ENCODE measurements at regions not wholly inside any gene's neighbourhood (a gene's known extent, or its start where the extent isn't known, plus 50 kb on each side); places are given as distances from the start of the nearest gene placed in this dataset.

DNA sequence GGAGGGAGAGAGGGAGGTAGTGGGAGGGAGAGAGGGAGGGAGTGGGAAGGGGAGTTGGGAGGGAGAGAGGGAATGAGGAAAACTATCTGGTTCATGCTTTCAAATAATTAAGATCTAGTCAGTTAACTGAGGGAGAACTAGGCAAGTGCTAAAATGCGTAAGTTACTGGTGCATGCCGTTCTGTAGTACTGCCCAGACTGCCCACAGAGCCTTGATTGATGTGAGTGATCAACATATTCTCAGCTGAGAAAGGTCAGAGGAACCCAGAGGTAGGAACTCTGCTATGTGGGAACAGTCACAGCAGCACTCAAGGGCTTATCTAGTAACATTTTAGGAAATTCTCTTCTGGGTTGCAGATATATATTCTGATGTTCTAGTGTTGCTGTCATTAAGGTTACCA, 149.8 kb upstream of the ROBO1 start:
- DNase-seq, result no peak

DNA sequence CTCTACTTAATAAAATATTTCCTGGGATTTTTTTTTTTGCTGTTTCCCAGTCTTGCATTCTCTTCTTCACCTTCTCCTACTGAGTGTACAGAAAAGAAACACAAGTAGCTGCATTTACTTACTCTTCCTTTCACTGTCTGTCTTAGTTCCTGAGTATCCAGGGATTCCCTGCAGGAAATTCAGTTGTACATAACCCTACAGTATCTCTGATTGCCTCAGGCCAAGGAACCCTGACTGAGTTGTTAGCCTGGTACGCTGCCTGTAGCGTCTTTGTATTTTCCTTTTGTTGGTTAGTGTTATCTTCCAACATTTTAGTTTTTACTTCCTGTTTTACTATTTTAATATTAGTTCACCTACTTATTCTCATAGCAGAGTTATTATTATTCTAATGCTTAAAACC, 142.5 kb upstream of the ROBO1 start:
- no peak for DNase-seq

DNA sequence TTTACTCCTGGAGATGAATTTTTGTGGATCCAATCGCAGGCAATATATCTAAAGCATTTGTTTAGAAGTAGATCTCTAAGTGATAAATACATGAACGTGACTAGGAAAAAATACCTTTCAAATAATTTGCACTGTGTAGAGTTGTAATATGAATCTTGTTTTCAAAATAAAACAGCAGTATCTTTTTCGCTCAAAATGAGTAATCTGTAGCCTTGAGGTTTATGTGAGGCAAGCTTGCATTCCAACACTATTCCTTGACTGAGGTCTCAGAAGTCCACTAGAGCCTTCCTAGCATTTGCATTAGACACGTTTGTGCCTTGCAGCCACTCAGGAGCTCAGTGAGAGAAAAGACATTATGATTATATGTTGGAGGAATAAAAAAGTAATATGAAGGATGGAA, 138.3 kb upstream of the ROBO1 start:
- no peak for DNase-seq

DNA sequence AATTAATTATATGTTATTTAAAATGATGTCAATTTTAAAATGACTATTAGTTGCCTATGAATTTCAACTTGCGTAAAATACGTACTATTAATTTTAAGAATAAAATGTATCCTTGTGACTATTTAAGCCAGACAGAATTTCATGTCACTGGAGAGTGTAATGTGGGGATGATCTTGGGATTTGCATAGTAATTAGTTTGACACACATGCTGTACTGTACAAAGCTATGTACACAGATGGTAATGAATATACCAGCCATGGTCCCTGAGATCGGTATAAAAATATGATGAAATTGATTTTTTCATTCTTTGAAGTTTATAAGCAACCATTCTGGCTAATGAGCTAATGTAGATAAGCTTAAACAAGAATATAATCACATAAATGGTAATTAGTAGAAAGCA, 134.4 kb upstream of the ROBO1 start:
- DNase-seq, result no peak

DNA sequence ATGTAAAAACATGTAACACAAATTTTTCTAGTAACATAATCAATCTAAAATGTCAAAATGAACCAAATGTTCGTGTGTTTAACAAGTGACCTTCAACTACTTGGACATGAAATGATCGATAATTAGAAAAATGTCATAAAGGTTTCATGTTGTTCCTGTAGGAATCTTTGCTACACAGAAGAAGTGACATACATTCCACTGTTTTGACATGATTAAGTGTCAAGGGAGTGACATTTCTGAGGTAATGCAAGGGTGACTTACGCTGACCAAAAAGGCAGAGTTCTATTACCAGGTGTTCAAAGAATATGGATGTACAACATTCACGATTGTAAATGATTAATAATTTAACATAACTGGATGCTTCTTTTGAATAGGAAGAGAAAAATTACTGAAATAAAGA, 131.1 kb upstream of the ROBO1 start:
- no peak for DNase-seq

DNA sequence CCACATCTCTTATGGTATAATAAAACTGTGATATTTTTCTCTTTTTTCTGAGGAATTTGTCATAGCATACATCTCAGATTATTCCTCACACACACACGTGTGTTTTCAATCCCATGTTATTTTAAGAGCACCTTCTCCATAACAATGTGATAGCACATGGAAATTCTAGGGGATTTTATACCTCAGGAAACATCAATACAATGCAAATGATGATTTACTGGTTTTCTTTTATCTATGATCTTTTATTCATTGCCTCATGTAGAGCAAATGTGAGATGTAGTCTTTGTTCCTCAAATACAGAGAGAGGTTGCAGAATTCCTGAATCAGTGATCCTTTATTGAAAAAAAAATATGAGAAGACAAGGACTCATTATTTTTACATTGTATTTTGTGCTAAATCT, 128.3 kb upstream of the ROBO1 start:
- no peak for DNase-seq

DNA sequence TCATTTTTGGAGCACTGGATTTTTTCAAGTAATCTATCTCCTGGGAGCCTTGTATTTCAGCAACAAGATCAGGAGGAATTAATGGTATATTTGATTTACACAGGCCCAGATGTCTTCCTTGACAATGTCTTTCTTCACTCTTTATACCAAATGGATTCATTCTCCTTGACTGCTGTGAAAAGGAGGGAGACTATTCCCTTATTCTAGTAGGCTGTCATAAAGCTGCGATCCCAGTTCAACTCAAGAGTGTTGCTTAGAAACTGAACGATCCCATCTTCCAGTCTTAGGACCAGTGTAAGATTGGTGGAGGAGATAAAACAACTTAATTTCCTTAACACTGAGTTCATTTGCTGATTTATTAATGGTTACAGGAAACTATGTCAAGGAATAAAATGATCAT, 119.4 kb upstream of the ROBO1 start:
- DNase-seq, result no peak

DNA sequence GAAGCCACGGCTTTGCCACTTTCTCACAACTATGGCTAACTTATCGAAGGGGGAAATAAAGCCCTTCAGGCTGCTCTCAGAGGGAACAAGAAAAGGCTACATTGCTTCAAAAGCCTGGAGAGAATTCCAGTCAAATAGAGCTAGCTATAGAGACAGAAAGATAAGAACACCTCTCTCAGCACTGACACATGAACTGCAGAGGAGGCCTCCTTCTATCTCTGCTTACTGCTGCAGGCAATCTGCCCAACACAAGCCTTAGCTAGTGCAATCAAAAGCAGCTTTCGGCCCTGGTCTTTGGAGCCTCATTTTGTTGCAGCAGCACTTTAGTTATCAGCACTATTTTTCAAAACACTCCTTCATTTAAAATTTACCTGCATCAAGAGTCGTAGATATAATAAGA, 118.4 kb upstream of the ROBO1 start:
- DNase-seq, result no peak

DNA sequence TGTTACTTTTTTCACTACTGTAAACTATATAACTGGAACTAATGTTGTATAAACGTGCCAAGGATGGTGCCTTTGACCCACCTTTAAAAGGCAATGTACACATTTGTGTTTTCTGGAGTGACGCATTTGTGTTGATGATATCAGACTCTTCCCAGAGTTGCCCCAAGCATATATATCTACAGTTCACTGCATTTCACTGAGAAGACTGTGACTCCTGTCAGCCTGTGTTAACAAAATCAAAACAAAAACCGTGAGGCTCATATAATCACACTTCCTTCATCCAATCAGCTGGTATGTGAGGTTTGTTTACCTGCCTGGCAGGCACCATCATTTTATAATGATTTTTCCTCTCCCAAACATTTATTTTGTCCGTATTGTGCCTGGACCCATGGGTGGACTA, 117.6 kb upstream of the ROBO1 start:
- no peak for DNase-seq

DNA sequence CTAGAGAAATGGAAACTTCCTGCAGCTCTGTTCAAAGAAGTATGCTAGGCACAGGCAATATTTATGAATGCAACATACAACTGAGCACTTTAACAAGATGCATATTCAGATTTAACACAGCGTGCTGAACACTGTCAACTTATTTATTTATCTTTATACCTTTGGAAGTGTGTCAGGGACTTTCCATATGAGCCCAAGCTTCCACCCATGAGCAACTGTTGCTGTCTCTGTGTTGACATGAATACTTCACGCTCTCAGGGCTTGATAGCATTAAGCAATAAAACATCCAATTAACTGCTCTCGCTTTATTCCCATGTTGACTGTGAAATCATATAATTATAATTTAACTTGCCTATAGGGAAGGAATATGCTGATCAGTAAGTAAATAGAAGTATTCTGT, 116.6 kb upstream of the ROBO1 start:
- DNase-seq, result no peak

DNA sequence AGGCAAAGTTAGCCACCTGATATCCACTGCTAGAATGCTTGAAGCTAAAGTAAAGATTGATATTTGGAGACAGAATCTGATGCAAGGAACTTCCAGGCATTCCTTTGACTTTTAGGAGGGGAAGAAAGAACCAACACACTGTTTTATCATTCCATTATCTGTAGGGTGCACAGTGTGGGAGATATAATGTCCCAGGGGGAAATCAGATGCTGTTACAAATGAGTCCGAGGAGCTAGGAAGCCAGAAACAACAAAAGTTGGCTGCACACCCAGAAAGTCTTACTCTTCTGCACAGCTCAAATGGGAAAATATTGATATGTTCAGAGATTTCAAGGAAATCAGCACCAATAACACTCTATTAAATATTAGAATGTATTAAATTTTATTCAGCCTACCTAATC, 113.6 kb upstream of the ROBO1 start:
- no peak for DNase-seq

DNA sequence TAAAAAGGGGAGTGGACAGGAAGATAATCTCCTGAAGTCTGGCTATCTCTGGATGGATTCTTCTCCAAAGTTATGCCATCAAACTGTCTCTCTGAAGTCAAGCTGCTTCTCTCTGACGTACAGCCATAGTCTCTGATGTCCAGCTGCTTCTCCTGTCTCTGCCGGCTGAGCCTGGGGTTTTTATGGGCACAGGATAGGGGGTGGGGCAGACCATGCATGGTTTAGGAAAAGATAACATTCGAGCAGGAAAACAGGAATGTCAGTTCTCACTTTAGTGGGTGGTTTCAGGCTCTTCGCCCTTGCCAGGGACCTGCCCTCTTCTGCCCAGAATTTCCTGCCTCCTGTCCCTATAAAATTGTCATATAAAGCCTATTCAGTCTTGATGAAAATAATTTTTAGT, 110.9 kb upstream of the ROBO1 start:
- DNase-seq, result no peak

DNA sequence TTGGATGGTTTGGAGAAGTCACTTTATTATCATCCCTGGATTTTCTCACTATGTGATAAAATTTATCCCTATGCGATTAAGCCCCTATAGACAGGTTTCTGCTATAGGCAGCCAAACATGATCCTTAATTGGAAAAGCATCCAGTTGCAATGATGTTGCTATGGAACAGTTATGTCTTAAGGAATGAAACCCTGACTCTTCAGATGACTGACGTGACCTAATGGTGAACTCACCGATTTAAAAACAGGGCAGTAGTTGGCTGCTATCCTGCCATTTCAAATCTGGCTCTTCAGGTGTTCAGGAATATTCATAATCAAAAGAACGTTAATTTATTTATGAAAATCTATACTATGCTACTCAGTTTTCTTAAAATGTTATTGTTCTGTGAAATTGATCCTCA, 106.8 kb upstream of the ROBO1 start:
- no peak for DNase-seq

DNA sequence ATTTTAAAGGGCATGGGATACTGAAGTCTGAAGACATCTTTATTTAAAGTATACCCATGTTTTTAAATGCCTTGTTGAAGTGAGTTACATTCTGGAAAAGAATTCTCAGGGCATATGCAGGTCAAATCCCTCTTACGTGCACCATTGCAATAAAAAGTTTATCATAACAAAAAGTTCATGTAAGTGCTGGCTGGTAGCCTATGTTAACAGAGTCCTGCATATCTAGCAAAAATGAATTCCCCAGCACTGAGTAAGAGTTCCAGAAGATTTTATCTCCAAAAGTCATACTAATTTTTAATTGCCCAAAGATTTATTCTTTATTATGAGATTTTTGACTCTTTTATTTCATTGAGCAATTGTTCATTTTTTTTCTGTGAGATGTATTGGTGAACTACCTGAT, 104.7 kb upstream of the ROBO1 start:
- DNase-seq, result no peak

DNA sequence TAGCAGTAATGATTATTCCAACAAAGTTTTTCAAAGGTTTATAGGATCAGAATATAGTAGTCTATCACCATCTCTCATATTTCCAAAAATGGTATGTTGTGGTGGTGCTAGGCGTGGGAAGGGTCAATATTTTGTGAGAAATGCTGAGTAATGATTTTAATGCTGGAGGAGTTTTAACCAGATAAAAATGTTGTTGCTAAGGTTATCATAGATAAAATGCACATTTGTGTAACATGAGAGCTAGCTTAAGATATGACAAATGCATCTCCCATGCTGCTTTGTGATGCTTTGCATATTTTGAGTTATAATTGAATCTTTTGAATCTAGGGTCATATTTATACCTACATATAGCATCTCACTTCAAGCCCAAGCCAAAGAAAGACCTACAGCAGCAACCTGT, 103.9 kb upstream of the ROBO1 start:
- DNase-seq, result no peak

DNA sequence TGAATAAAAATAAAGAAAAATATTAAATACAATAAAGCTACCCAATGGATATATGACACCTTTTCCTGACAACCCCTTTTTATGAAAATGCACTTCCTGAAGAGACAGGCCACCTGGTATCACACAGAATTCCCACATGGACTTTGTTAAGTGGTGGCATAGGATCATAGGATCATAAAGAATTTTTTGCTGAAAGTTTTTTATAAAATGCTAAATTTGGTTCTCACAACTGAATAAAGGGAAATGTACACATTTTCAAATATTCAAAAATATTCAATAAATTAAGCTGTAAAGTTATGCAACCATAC, 102.5 kb upstream of the ROBO1 start:
- DNase-seq, result no peak

DNA sequence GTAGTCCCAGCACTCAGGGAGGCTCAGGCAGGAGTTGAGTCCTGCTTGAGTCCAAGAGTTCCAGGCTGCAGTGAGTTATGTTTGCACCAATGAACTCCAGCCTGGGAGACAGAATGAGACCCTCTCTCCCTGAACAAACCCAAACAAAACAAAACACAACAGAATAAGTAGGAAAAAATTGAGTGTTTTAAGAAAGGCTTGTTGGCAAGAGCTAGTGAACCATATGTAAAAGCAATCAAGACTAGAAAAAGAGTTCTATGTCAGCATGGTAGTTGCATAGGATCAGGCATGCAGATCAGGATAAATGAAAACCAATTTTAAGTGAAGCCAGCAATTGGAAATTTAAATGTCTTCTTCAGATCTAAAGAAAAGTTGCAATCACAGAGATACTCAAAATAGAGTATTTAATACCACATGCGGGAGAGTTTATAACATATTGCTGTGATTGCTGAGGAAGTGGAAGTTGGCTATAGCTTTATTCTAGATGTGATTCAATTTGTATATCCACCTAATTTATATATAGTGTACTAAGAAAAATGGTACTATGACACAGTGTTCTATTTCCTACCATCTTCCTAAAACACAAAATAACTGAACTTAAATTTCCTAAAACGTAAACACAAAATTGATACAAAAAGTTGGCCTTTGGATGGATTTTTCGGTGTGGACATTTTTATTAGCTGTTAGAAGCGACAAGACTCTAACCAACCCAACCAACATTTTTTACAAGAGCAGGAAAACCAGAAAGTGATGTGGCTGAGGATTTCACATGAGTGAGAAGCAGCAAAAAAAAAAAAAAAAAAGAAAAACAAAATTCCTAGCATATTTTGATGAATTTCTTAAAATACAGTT, 101.9 kb upstream of the ROBO1 start:
- no peak for DNase-seq

DNA sequence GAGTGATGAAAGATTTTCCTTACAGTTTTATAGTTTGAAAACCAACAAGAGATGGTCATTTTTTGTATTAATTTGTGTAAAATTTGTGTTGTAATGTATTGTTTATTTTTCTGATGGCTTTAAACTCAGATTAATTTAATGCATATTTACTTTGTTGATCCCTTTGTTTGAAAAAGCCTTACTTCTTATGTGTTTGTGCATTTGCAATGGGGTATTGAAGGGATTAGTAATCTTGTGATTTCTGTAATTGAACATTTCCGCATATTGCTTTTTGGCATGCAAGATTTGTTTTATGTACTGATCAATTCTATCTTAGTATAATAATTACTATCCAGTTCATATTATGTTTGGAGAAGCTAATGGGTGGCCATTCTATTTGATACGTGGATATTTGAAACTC, 98.4 kb upstream of the ROBO1 start:
- no peak for DNase-seq

DNA sequence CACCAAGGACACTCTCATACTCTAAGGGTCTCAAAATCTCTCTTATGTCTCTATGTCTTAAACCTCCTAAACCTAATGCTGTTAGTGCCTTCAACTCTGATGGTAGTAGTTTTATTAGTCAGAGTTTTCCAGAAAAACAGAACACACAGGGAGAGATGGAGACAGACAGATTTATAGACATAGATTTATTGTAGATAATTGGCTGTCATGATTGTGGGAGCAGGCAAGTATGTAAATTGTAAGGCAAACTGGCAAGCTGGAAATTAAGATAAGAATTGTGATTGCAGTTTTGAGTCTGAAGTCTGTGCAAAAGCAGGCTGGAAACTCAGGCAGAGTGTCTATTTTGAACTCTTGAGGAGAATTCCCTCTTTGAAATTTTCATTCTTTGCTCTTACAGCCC, 96.3 kb upstream of the ROBO1 start:
- no peak for DNase-seq

DNA sequence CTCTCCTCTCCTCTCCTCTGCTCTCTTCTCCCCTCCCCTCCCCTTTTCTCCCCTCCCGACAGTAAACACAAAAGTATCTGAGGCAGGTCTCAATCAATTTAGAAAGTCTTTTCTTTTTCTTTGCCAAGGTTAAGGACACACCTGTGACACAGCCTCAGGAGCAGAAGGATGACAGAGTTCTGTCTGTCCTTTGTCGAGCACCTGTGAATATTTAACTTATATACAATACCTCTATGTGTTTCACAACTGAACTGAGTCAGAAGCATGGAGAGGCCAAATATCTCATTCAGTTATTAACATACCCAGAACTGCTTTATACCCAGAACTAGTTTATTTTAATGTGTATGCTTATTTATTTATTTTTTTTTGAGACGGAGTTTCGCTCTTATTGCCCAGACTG, 81.1 kb upstream of the ROBO1 start:
- DNase-seq, result no peak

DNA sequence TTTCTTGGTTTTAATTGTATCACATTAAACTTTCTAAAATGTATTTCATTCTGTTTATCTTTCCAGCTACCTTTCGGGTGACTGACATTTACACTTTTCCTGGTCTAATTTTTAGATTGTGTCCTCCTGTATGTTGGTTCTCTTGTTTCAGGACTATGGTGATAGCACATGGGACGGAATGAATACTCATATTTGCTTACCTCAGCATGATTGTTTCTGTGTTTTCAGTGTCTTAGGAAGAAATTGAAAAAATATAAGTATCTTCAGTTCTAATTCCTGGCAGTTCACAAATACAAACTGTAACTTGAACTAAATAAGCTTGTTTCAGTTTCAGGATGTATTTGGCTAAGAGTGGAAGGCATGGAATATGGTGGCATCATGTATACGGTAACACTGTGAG, 80.1 kb upstream of the ROBO1 start:
- DNase-seq, result no peak

DNA sequence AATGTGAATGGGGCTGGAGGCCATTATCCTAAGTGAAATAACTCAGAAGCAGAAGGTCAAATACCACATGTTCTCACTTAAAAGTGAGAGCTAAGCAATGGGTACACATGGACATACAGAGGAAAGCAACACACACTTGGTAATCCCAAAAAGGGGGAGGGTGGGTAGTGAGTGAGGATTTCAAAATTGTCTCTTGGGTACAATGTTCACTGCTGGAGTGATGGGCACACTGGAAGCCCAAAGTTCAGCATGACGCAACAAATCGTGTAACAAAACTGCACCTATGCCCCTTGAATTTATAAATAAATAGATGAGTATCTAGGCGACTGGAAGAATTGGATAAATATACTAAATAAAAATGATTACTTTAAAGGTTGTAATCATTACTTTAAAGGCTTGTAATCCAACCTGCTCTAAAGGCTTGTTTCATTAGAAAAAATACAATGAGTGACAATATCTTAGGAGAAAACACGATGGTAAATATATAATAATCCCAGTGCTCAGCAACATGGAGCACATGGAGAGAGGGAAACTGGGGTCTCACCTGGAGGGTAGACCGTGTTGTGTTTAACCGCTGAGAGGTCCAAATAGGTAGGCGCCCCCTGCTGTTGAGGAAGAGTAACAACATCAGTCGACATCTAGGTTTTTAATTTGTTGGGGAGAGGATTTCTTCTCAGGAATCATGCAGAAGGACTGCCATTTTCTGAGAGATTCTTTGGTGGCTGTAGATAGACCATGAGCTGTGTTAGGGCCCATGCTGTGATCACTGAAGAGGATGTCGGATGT, 78.5 kb upstream of the ROBO1 start:
- no peak for DNase-seq

DNA sequence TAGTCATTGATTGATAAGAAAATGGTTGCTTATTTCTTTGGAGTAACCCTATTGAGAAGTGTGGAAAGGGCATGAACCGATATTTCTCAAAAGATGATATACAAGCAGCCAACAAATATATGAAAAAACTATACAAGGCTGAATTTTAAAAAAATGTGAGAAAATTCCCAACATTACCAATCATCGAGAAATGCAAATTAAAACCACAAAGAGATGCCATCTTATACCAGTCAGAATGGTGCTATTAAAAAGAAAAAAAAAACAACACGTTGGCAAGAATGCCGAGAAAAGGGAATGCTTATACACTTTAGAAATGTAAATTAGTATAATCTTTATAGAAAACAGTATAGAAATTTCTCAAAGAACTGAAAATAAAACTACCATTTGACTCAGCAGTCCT, 77.7 kb upstream of the ROBO1 start:
- DNase-seq, result no peak

DNA sequence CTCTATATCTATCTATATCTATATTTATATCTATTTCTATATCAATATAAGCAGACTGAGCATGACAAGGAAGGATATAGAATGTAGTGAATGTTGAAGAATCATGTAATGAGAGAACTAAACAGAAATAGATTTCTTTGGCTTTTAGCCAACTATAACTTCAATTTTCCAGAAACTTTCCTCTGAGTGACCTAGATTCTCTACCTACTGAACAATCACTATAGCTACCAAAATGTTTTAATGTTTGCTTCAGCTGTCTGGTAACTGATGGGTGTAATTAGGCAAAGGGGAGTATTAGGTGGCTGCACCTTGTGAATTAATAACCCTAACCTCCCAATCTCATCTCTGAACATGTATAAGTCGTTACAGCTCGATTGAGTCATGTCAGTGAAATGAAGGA, 76.4 kb upstream of the ROBO1 start:
- no peak for DNase-seq

DNA sequence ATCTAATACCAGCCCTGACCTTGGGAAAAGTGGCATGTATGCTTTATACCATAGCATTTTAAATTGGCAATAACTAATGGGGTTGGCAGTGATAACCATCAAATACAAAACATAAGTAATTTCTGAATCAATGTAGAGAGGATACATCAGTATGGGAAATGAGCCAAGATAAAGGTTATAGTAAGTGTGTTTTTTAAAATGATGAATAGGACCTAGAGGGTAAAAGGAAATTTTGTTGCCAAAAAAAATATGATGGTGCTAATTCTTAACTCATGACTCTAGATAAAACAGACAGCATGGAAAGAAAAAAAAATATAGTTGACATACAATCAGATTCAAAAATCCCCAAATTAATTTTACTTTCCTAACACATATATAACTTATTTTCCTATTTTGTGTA, 75.4 kb upstream of the ROBO1 start:
- DNase-seq, result no peak
